IPS DF 4.7 (cell line): ENCODE measurements at regions not wholly inside any gene's neighbourhood (a gene's known extent, or its start where the extent isn't known, plus 50 kb on each side); places are given as distances from the start of the nearest gene placed in this dataset.
"Not testable (repeated sequence)": the region's sequence is repeated elsewhere in the genome, so short reads cannot be mapped to it uniquely, and the experiment has no call there.

Experiments
- DNase-seq: peaks from one replicate; pipeline ENCODE4 v3.0.0-alpha.2; 2013; ENCODE audit warnings: low spot score; ENCODE audit errors: extremely low read depth

- DNase-seq = no peak
Measured at GRCh38 chr1:242738702-242739645, 214.5 kb upstream of the PLD5 start.

GRCh38 chr1:242736611-242737010 lies 212.1 kb upstream of the PLD5 start:
- DNase-seq = no peak

GRCh38 chr1:242735323-242735722 lies 210.8 kb upstream of the PLD5 start:
- DNase-seq = no peak

- no peak for DNase-seq
Measured at GRCh38 chr1:242731446-242731845, 206.9 kb upstream of the PLD5 start.

GRCh38 chr1:242728696-242729095 lies 204.2 kb upstream of the PLD5 start:
- no peak for DNase-seq

GRCh38 chr1:242723044-242723716 lies 198.7 kb upstream of the PLD5 start:
- no peak for DNase-seq

DNA sequence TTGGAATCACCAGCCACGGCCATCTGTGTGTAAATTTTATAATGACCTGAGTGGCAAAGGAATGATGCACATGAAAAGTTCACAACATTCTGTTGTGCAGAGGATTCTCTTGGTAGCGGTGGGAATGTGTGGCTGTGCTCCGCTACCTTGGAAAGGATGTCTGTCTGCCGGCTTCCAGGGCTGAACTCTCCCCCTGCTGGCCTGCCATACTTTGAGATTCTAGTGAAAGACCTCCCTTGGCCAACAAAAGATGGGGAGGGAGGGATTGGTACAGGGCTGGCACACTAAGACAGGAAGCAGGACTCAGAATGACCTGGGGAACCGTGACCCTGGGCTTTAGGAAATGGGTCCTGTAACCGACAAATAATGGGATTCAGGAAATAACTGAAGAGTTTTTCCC lies 194.5 kb upstream of the PLD5 start:
- DNase-seq = no peak

DNA sequence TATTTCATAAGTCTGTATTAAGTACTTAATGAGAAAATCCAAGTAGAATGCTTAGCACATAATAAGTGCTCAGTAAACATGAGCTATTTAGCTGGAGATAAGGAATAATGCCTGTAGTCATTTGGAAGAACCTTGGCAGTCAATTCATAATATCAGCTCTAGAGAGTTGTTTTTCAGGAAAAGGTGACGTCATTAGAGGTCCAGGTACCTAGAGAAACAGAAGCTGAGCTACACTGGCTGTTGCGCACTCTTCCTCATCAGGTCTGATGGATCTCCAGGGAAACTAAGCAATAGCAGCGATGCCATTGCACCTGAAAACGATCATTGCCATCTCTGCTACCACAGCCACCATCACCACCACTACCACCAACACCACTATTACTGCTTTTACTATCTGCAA lies 187.8 kb upstream of the PLD5 start:
- DNase-seq = no peak

DNA sequence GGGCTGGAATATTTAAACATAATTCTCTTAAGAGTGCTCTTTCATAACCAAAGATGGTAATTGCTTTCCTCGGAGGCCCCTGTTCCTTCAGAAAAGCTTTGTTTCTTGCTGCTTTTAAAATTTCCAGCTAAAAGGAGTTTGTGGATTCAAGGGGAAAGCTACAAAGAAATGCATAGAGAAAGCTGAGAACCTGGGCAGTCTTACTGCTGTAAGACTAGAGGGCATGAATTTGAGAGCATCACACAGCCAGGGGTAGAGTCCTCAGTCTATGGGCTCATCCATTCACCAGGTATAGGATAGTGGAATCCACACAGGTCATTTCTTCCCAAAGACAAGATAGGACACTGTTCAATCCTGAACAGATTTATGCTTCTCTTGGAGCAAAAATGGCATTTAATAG lies 186.3 kb upstream of the PLD5 start:
- DNase-seq = no peak

GRCh38 chr1:242710286-242710685 lies 185.8 kb upstream of the PLD5 start:
- DNase-seq = no peak

DNA sequence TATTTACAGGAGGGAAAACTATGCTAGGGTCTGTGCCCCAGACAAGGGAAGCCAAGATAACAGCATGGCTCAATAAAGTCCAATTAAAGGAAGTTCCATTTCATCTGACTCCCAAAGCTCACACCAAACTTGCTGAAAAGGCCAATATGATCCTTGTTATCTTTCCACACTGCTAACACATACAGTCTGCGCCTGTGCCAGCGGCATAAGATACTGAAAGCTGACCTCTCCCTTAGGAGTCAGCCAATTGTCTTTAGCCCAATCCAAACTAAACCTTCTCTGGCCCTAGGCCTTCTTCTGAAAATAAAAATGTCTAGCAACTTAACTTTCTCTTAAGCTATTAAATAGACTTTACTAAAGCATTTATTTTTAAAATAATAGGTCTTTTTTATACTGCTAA lies 179.0 kb upstream of the PLD5 start:
- DNase-seq = no peak

- DNase-seq = no peak
Measured at GRCh38 chr1:242692988-242693387, 168.5 kb upstream of the PLD5 start.

- DNase-seq = no peak
Measured at GRCh38 chr1:242691610-242691945, 167.1 kb upstream of the PLD5 start.

DNA sequence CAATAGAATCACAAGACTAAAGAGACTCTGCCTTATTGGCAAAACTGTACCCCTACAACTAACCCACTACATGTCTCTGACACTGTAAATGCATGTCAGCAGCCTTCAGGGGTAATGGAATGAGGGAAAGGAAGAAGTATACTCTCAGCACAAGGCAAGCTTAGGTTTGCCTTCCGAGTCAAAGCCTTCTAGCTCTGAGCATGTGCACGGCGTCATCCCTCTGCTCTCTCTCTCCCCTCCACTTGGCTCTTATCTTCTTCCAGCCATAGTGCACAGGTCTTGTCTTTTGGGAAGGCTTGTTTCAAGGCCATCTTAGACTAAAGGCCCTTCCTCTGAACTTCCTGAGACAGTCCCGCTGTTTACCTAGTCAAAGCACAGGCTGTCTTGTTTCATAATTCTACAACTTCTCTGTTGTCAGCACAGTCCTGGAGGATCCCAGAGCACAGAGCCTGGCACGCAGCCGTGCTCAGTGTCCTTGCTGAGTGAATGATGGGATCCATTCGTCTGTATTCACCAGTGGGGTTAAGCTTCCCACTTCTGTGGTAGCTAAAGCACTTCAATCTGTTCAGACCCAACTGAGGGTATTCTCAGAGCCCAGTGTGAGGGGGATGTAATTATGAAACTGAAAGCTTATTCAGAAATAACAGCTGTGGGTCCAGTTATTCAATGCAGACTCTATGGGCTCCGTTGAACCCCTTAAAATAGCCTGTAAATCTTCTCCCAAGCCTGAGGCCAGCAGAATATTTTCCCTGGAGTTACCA lies 166.5 kb upstream of the PLD5 start:
- DNase-seq = no peak

- no peak for DNase-seq
Measured at GRCh38 chr1:242689378-242689777, 164.9 kb upstream of the PLD5 start.

GRCh38 chr1:242674951-242675645 lies 150.6 kb upstream of the PLD5 start:
- DNase-seq = no peak

- DNase-seq = no peak
Measured at GRCh38 chr1:242673652-242674051, 149.2 kb upstream of the PLD5 start.

- DNase-seq = not testable (repeated sequence)
Measured at GRCh38 chr1:242673165-242673564, 148.7 kb upstream of the PLD5 start.

- DNase-seq = no peak
Measured at GRCh38 chr1:242670019-242670418, 145.5 kb upstream of the PLD5 start.

- no peak for DNase-seq
Measured at GRCh38 chr1:242662886-242663285, 138.4 kb upstream of the PLD5 start.

DNA sequence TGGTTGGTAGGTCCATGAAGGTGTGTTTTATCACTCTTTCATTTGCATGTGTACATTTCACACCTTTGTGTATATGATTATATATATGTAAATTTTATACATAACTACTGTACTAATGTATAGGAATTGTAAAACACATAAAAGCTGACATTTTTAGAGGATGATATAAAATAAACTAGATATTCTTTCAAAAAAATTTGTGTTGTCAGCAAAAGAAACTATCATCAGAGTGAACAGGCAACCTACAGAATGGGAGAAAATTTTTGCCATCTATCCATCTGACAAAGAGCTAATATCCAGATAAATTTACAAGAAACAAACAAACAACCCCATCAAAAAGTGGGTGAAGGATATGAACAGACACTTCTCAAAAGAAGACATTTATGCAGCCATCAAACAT lies 129.3 kb upstream of the PLD5 start:
- DNase-seq = not testable (repeated sequence)
